GM19467 (cell line): ENCODE measurements at regions not wholly inside any gene's neighbourhood (a gene's known extent, or its start where the extent isn't known, plus 50 kb on each side); places are given as distances from the start of the nearest gene placed in this dataset.

ENCODE experiments used
- ATAC-seq: cut with Tn5 transposase; IDR thresholded peaks from one replicate; pipeline ENCODE4 v1.9.1; 2021; ENCODE audit warnings: mild to moderate bottlenecking, moderate library complexity; ENCODE audit not compliant: unreplicated experiment

- no peak for ATAC-seq
Observed at GRCh38 chr5:35478856-35479682, 138.6 kb upstream of the SPEF2 start.

GRCh38 chr5:35477911-35478310 is 139.8 kb upstream of the SPEF2 start:
- ATAC-seq: no peak

GRCh38 chr5:35477321-35477720 is 140.3 kb upstream of the SPEF2 start:
- ATAC-seq: no peak

GRCh38 chr5:35476797-35477196 is 140.9 kb upstream of the SPEF2 start:
- no peak for ATAC-seq

- ATAC-seq: no peak
Observed at GRCh38 chr5:35476036-35476435, 141.6 kb upstream of the SPEF2 start.

- ATAC-seq: no peak
Observed at GRCh38 chr5:35473589-35473988, 144.1 kb upstream of the SPEF2 start.

GRCh38 chr5:35470866-35471265 is 146.8 kb upstream of the SPEF2 start:
- ATAC-seq: no peak

- no peak for ATAC-seq
Observed at GRCh38 chr5:35468811-35469210, 148.9 kb upstream of the SPEF2 start.

- ATAC-seq: no peak
Observed at GRCh38 chr5:35466746-35467145, 150.9 kb upstream of the SPEF2 start.

- ATAC-seq: no peak
Observed at GRCh38 chr5:35464757-35465156, 152.9 kb upstream of the SPEF2 start.

- ATAC-seq: no peak
Observed at GRCh38 chr5:35461530-35461929, 156.1 kb upstream of the SPEF2 start.

GRCh38 chr5:35458824-35459207 is 158.8 kb upstream of the SPEF2 start:
- ATAC-seq: no peak

- ATAC-seq: no peak
Observed at GRCh38 chr5:35457912-35458823, 159.5 kb upstream of the SPEF2 start.

- ATAC-seq: no peak
Observed at GRCh38 chr5:35456506-35456905, 161.2 kb upstream of the SPEF2 start.

GRCh38 chr5:35454011-35454525 is 163.6 kb upstream of the SPEF2 start:
- ATAC-seq: no peak

GRCh38 chr5:35443803-35444595 is 173.7 kb upstream of the SPEF2 start:
- no peak for ATAC-seq

GRCh38 chr5:35442885-35443639 is 174.6 kb upstream of the SPEF2 start:
- no peak for ATAC-seq

- no peak for ATAC-seq
Observed at GRCh38 chr5:35440409-35440808, 177.3 kb upstream of the SPEF2 start.

- no peak for ATAC-seq
Observed at GRCh38 chr5:35438786-35439185, 178.9 kb upstream of the SPEF2 start.

GRCh38 chr5:35438288-35438687 is 179.4 kb upstream of the SPEF2 start:
- ATAC-seq: no peak
